Fibroblast of the aortic adventitia (primary cell): ENCODE measurements at regions not wholly inside any gene's neighbourhood (a gene's known extent, or its start where the extent isn't known, plus 50 kb on each side); places are given as distances from the start of the nearest gene placed in this dataset.

Experiments used
- DNase-seq: peaks from one replicate; pipeline ENCODE4 v3.0.0-alpha.2; 2010; ENCODE audit warnings: low read depth
- H3K4me3 ChIP-seq: 2 replicates; pipeline ENCODE4 v1.5.1; 2011; ENCODE audit warnings: low read depth, mild to moderate bottlenecking, control low read depth, low read length, moderate library complexity
- CTCF ChIP-seq: IDR thresholded peaks from 2 replicates; pipeline ENCODE4 v1.5.1; 2011; ENCODE audit warnings: mild to moderate bottlenecking, low read length, control low read depth, inconsistent platforms; ENCODE audit not compliant: insufficient read depth

- TF ChIP-seq CTCF = peak; percentile 42
- peak; percentile 21 for DNase-seq
Measured at GRCh38 chr1:60425528-60425927, 352.0 kb upstream of the C1orf87 start.

GRCh38 chr1:60423146-60423780, 349.7 kb upstream of the C1orf87 start:
- peak; percentile 63 for DNase-seq
- no peak overlapping the region for H3K4me3 ChIP-seq
- TF ChIP-seq CTCF = no peak

More at GRCh38 chr1:60425528-60425927, 352.0 kb upstream of the C1orf87 start:
- H3K4me3 ChIP-seq = no peak overlapping the region

DNA sequence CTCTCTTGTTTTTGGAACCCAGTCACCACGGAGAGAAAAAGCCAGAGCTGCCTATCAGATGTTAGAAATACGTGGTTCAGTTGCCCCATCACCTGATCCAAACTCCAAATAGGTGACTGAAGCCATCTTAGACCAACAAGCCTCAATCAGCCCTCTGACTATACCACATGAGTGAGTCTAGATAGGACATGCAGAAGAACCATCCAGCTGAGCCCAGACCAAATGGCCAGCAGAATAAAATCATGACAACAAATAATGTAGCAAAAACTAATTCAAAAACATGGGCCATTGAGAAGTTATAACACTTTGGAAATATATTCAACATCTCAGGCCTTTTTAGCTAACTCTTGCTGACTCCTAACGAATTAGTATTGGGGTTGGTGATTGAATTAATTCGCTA, 348.4 kb upstream of the C1orf87 start:
- DNase-seq = no peak
- H3K4me3 ChIP-seq = no peak overlapping the region
- TF ChIP-seq CTCF = no peak

DNA sequence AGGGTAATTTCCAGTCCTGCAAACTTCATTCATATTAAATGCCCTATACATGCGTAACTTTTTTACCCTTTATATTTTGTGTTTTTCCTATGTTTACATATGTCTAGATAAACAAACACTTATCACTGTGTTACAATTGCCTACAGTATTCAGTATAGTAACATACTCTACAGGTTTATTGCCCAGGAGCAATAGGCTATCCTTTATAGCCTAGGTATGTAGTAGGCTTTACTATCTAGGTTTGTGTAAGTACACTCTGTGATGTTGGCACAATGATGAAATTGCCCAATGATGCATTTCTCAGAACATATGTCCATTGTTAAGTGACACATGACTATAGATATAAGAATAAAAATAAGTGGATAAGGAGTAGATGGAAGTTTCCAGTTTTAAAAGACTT, 345.5 kb upstream of the C1orf87 start:
- TF ChIP-seq CTCF = no peak
- H3K4me3 ChIP-seq = no peak overlapping the region
- no peak for DNase-seq

- no peak for TF ChIP-seq CTCF
- no peak overlapping the region for H3K4me3 ChIP-seq
- DNase-seq = no peak
Measured at GRCh38 chr1:60415696-60416095, 342.1 kb upstream of the C1orf87 start.

- H3K4me3 ChIP-seq = no peak overlapping the region
- TF ChIP-seq CTCF = no peak
- DNase-seq = no peak
Measured at GRCh38 chr1:60413091-60413490, 339.5 kb upstream of the C1orf87 start.

- no peak for TF ChIP-seq CTCF
- H3K4me3 ChIP-seq = no peak overlapping the region
- no peak for DNase-seq
Measured at GRCh38 chr1:60411591-60411990, 338.0 kb upstream of the C1orf87 start.
